Stimulated activated naive CD4-positive, alpha-beta T cell (primary cell): ENCODE measurements at regions not wholly inside any gene's neighbourhood (a gene's known extent, or its start where the extent isn't known, plus 50 kb on each side); places are given as distances from the start of the nearest gene placed in this dataset.

Experiments
- DNase-seq, 6 experiments: peaks; one replicate each; lab custom pipeline; 2025; lab: John Stamatoyannopoulos, UW

DNA sequence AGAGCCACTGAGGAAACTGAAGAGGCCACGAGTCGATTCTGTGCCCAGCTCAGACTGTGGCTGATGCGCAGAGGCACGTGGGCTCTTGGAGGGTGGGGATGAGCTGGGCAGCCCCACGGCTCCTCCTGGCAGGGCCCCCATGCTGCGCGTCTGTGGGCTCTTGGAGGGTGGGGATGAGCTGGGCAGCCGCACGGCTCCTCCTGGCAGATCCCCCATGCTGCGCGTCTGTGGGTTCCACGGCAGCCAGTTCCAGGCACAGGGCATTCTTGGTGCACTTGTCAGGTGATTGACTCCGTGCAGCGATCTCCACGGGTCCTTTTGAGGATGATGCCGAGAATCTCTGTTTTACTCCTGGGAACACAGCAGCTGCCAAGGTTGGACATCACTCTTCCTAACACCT, 138.1 kb upstream of the ZNF236 start:
- no peak for DNase-seq

DNA sequence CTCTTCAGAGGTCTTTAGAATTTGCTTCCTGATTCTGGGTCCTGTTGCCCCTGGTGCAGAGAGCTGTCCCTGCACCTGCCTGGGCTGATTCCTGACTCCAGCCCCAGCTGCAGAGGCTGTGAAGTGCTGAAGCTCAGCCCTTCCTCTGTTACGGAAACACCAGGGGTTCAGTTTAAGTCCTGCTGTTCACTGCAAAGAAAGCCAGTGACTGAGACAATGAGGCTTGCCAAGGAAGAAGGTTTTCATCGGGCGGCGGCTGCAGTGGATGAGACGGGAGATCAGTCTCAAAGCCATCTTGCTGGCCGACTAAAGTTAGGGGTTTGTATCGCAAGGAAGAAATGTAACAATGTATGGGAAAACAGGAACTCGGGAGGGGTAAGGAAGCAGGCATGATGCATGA, 142.4 kb upstream of the ZNF236 start:
- DNase-seq = no peak

DNA sequence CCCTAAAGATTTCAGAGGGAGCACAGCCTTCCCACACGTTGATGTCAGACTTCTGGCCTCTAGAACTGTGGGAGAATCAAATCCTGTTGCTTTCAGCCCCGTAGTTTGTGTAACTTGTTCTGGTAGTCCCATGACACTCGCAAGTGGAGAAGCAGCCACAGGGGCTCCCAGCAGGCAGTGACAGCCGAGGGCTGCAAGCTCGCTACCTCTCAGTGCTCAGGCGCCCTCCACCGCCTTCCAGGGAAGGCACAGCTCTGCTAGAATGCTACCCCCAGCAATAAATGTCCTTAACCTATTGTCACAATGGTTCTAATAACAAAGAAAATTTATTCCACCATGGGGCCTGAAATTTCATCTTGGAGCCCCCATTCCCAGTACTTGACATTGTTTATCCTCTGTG, 143.1 kb upstream of the ZNF236 start:
- DNase-seq = no peak

DNA sequence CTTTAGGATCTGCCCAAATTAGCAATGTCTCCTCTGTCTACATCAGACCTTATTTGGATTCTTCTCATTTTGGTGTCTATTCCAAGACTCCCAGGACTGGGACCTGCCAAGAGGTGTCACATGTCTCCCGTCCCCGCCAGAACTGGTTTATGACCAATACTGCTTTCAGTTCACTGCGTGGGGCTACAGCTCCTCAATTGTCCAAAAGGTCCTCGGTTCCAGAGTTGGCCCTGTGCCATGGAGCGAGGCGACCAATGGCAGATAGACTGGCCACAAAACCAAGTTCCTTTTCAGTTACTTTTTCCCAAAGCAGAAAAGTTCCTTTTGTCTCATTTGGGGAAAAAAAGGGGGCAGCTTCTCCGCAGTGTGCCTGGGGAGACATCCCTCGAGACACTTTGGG, 144.1 kb upstream of the ZNF236 start:
- DNase-seq = no peak

DNA sequence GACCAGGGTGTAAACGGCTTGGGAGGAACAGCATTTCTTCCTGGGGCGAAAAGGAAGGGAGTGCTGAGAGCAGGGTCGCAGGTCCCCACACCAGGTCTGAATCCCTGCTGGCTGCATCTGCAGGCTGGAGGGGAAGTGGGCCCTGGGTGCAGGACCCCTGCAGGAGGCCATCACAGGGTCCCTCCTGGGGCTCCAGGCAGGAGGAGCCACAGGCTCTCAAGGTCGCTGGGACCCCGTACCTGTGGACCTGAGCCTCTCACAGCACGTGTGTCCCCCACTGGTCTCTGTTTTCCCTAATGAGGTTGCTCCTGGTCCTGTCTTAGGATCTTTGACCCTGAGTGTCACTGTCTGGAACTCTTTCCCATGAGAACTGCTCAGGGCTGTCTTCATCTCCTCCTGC, 147.8 kb upstream of the ZNF236 start:
- DNase-seq = no peak

DNA sequence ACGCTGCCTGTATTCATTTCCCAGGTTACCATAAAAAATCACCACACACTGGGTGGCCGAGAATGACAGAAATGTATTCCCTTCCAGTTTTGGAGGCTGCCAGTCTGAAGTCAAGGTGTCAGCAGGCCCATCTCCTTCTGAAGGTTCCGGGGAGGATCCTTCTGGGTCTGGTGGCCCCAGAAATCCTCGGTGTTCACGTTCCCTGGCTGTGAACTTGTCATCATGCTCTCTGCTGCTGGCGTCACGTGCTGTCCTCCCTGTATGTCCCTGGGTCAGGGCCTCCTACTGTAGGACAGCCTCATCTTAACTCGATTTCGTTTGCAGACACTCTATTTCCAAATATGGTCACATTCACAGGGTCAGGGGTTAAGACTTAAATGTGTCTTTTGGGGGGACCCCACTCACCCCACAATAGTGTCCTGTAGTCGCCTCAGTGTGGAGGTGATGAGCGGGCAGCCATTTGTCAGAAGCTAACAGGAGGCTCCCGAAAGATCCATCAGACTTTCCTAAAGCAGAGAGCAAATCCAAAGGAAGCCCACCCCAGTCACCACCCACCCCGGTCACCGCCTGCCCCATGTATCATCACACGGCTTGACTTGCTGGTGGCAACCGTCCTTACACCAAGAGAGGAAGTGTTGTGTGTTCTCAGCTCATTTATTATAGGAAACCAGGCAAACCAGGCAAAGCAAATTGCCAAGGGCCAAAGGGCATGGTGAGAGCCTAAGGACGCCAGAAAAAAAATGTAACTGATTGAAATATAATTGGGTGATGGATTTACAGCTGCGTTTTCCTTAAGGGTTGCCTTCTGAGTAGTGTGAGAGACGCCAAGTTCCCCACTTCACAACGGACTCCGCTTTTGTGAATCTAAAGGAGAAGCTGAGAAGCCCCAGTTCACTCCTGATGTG, 148.8 kb upstream of the ZNF236 start:
- DNase-seq = no peak

DNA sequence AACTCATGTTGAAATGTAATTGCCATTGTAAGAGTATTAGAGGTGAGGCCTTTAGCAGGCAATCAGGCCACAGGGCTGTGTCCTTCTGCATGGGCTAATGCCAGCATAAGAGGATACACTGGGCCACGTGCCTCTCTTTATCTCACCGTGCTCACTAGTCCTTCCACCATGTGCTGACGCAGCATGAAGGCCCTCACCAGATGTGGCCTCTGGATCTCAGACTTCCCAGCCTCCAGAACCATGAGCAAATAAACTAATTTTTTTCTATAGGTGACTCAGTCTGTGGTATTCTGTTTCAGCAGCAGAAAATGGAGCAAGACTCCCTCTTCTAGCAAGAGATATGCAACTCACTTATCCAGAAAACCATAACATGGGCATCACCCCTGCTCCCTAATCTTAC, 149.7 kb upstream of the ZNF236 start:
- DNase-seq = no peak

DNA sequence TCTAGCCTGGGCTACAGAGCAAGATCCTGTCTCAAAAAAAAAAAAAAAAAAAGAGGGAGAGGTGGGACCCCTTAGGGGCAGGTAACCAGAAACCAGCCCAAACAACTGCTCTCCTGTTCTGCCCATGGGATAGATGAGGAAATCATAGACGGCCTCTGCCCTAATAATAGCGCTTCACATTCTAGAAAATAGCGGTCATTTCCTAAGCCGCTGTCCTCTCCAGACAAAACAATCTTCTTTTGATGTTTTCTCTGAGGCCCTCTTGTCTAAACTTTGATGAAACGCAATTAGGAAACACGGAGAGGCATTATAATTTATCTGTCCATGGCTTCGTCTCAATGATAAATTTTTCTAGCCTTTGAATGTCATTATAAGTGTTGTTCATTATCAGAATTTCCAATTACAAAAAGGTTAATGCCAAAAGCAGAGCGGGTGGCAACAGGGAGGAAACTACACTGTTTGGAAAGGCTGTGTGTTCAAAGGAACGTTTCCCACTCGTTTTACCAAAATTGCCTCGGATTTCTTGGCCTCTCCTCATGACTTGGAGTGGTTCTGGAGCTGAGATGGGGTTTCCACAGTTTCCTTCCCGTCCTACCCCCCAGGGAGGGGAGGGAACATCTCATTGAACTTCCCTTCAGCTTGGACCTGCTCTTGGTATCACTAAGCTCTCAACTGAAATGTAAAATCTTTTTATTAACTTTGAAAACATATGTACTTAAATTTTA, 151.6 kb upstream of the ZNF236 start:
- DNase-seq = no peak

DNA sequence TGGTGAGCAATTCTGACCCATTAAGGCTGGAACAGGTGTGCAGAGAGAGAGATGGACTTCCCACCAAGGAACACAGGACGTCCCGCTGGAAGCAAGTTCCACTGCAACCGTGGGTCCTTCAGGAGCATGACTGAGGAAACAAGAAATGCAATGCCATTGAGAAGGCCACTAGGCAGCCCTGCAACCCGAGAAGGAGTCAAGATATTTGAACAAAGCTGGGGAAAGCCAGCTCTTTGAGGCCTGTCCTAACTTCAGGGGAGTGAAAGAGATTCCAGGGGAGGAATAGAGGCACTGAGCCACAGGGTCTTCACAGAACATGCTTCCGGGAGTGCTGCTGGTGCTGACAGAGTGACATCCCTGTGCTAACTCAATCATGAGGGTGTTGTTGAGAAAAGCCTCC, 153.8 kb upstream of the ZNF236 start:
- DNase-seq = no peak

DNA sequence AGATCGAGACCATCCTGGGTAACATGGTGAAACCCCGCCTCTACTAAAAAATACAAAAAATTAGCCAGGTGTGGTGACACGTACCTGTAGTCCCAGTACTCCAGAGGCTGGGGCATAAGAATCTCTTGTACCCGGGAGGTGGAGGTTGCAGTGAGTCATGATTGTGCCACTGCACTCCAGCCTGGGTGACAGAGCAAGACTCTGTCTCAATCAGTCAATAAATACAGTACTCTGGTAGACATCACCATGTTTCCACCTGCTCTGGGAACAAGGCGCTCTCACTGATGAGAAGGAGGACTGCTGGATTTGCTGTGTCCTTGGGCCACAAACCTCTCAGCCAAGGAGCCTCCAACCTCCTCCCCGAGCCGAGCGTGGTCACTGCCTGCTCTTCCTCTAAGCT, 154.2 kb upstream of the ZNF236 start:
- DNase-seq = no peak

DNA sequence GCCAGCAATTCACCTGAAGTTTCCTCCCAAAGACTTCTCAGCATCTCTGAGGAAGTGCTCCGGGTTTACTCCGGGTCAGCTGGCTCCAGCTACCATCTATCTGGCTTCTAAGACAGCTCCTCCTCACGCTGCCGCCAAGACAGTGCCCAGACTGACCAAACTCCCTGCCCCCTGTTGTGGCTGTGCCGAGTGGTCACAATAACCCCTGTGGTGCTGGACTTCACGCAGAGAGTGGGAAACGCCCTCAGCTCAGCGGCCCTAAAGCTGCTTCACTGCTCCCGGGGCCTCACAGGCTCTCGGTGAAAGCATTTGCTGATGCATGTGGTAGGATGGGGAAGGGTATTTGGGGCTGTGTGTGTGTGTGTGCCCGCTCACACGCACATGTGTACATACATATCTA, 154.8 kb upstream of the ZNF236 start:
- no peak for DNase-seq

DNA sequence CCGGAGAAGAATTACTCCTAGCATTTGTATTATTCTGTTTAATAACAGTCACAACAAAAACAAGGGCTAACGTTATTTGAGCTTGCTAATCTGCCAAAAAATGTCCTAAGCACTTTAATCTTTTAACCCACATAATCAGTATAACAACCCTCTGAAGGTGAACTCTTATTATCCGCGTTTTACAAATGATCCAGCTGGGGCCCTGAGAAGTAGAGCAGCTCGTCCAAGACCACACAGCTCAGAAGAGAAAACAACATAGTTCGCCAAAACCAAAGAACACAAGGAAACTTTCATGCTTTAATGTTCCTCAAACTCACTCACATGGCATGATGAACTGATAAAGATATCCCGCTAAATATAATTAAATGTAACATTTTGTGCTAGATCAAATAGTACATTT, 159.7 kb upstream of the ZNF236 start:
- no peak for DNase-seq

DNA sequence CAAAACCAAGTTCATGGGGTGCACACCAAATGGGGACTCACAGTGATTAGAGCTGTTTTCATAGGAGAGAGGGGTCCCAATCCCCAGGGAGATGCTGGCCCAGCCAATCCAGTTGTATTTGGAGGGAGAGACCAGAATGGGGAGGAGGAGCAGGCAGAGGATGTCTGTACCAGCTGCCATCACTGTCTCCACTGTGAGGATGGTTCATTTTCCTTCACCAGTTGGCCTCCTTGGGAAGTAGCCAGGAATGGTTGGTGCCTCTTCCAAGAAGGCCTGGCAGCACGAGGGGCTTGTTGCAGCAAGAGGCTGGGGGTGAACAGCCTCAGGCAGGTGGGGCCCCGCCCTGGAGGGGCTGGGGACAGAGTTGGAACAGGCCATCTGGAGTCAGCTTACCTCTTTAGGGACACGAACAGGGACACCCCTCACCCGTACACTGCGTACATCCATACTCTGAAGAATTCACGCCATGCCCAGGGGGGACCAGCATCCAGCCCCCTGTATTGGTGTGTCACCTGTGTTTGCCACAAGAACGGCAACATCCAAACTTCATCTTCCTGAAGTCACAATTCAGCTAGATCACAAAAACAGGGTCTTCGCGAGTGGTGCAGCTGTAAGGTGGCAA, 161.7 kb upstream of the ZNF236 start:
- DNase-seq = no peak

DNA sequence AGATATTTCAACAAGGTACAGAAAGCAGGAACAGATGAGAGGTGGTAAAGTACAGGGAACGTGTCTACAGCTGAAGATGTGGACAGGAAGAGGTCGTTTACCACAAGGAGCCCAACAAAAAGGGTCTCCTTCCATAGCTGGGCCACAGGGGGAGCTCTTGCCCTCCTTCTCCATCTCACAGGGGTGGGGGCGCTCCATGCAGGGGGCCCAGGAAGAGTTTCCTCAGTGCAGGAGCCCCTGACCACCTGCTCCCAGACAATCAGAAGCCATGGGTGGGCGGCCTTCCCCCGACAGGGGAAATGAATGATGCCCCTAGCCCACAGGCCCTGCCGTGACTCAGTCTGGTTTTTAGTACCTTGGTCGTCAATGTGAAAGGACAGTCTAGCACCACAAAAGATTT, 163.6 kb upstream of the ZNF516 start:
- DNase-seq = peak in 1 of 6 experiments; percentile 2

DNA sequence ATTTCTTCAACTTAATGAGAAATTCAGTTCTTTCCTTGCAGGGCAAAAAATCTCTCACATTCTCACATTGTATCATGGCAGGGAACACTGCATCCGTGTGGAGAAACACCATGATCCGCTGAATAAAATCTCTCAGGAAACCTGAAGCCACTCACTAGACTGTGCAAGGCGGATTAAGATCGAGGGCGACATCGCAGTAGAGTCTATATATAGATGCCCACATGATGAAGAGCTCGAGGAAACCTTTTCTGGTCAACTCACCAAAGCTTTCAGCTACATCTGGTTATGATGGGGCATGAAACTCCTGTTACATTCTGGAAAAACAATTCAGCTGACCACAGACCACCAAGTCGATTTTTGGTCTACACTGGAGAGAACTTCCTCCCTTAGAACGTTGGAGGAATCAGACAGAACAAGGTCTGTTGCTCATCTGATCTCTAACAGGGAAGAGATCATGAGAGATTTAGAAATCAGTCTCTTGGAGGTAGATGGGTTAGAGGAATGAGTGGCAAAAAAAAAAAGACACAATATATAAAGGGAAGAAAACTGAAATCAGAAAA, 162.9 kb upstream of the ZNF516 start:
- DNase-seq = no peak

DNA sequence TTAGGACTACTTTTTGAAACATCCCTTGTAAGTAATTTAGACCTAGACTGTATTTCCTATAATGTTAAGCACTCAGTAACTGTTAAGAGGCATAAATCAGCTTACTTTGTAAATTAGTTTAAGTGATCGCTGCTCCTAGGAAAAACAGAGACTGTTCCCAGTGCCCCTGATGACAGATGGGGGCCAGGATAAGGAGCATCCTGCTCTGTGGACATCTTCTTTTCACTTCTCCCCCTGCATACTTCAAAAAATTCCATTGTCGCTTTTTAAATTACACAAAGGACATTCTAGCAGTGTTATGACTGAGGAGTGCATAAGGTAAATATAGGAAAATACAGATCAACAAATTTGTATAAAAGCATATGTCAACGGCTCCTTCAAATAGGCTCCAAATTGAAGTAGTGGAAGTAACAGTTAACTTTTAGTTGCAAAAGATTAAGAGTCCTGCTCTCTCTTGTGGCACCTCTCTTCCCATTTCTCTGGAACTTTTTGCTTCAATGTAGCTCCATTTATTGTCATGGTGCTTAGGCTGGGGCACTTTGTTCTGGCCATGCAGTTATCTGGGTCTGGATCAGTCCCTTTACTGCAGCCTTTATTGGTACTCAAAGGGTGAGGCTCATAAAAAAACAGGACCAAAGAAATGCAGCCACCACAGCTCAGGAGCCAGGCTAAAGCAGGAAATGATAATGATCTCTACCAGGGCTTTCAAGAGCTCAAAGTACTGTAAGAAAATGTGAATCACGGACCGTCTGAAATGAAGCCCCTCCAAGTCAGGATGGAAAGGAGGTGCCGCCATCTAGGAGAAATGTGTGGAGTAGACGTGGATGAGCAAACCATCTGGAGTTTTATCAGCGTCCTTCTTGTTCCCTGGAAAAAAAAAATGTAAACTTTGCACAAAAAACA, 162.1 kb upstream of the ZNF516 start:
- no peak for DNase-seq

DNA sequence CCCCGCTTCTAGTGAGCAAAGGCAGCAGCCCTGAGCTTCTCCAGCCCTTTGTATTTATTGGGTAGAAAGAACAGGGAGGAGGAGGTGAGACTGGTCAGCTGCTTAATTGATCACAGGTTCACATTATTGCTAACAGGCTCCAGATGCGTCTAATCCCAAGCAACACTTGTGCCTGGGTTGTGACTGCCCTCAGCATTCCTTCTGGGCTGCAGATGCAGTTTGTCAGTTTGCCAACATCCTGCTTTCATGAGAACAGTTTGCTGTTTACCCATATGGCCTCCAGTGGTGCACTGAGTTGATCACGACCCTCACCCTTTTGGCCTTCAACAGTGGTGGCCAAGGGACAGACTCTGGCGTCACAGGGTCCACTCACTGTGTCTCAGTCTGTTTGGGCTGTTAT, 159.5 kb upstream of the ZNF516 start:
- DNase-seq = no peak

DNA sequence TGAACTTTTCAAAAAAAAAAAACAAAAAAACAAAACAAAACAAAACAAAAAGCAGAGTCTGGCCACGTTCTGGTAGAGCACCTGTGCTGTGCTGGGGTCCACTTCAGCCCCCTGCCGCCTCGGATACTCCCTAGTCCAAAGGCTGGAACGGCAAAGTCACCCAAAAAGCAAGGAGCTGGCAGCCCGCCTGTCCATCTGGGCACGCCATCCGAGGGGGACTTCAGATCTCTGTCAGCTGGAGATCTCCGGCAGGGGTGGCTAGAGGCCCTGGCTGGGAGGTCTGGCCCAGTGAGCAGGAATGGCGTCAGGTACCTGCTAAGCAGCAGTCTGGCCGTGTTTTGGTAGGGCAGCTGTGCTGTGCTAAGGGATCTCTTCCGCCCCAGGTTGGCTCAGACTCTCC, 152.3 kb upstream of the ZNF516 start:
- no peak for DNase-seq

DNA sequence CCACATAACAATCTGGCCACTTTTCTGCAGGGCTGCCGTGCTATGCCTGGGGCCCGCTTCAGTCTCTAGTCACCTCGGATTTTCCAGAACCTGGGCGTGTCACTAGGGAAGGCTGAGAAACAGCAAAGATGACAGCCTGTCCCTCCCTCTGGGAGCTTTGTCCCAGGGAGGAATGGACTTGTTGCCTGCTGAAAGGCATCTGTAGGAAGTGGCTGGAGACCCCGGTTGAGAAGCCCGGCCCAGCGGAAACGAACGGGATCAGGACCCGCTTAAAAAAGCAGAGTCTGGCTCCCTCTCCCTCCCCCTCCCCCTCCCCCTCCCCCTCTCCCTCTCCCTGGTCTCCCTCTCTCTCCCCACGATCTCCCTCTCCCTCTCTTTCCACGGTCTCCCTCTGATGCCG, 149.5 kb upstream of the ZNF516 start:
- no peak for DNase-seq

DNA sequence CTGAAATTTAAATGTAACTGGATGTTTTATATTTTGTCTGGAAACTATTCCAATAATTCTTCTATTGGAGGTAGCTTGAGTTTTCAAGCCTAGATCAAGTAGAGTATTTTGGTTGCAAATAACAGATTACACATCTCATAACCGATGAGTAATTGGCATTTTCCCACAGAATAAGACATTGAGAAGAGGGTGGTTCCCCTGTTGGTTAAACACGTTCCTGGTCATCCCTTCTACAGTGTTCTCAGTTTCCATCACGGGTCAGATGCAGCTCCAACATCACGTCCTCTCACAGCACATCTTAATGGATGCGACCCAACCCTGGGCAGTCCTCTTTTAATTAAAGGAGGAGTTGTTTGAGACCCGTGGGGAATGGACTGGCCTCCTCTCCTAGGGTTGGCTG, 149.0 kb upstream of the ZNF516 start:
- no peak for DNase-seq

DNA sequence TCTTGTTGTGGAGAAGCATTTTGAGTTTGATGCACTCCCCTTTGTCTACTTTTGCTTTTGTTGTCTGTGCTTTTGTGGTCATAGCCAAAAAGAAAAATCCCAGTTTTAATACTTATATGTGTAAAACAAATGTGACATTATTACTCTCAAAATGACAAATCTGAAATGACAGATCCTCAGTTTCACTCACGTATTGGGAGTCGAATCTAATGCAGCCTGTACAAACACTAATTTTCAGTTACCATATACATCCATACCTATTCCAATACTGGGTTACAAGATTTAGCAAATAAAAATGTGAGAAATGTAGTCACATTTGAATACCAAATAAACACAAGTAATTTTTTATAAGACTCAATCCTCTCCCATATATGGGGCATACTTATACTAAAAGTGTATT, 148.2 kb upstream of the ZNF516 start:
- no peak for DNase-seq

DNA sequence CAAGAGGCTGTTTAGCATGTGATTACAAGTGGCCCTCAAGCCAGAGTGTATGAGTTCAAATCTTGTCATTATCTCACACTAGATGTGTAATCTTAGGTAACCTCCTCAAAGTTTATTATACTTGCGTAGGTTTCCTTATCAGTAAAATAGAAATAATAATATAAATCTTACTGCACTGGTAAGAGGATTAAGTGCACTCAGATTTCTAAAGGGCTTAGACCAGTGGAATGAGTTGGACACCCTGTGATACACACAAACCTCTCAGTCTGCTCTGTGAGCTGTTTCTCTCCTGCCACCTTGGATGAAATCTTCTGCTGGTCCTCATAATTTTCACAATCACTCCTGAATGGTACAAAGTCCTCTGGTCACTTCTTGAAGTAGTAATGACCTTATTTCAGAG, 145.4 kb upstream of the ZNF516 start:
- DNase-seq = no peak
